ENCODE measurements at regions not wholly inside any gene's neighbourhood (a gene's known extent, or its start where the extent isn't known, plus 50 kb on each side); places are given as distances from the start of the nearest gene placed in this dataset.
"Not testable (repeated sequence)": the region's sequence is repeated elsewhere in the genome, so short reads cannot be mapped to it uniquely, and the experiment has no call there.

- DNase-seq, result no peak
These were observed 68.2 kb upstream of the SSTR4 start for GRCh38 chr20:22966787-22967464.

DNA sequence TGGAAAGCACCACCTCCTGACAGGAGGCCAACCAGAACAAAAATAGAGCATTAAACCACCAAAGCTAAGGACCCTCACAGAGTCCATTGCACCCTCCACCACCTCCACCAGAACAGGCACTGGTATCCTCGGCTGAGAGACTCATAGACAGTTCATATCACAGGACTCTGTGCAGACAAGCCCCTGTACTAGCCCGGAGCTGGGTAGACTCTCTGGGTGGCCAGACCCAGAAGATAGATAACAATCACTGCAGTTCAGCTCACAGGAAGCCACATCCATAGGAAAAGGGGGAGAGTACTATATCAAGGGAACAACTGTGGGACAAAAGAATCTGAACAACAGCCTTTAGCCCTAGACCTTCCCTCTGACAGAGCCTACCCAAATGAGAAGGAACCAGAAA, 67.4 kb upstream of the SSTR4 start:
- not testable (repeated sequence) for DNase-seq

GRCh38 chr20:22969031-22969430, 66.1 kb upstream of the SSTR4 start:
- not testable (repeated sequence) for DNase-seq

GRCh38 chr20:22971077-22971476, 64.0 kb upstream of the SSTR4 start:
- DNase-seq, result not testable (repeated sequence)

GRCh38 chr20:22974354-22974753, 60.8 kb upstream of the SSTR4 start:
- DNase-seq, result no peak

- DNase-seq, result no peak
These were observed 57.9 kb upstream of the SSTR4 start for GRCh38 chr20:22977047-22977785.

- DNase-seq, result no peak
These were observed 51.1 kb upstream of the SSTR4 start for GRCh38 chr20:22984008-22984407.

GRCh38 chr20:22984606-22985005, 50.5 kb upstream of the SSTR4 start:
- DNase-seq, result no peak

GRCh38 chr20:22985239-22985778, 49.8 kb upstream of the SSTR4 start:
- DNase-seq, result no peak
